ENCODE measurements at regions not wholly inside any gene's neighbourhood (a gene's known extent, or its start where the extent isn't known, plus 50 kb on each side); places are given as distances from the start of the nearest gene placed in this dataset.

DNA sequence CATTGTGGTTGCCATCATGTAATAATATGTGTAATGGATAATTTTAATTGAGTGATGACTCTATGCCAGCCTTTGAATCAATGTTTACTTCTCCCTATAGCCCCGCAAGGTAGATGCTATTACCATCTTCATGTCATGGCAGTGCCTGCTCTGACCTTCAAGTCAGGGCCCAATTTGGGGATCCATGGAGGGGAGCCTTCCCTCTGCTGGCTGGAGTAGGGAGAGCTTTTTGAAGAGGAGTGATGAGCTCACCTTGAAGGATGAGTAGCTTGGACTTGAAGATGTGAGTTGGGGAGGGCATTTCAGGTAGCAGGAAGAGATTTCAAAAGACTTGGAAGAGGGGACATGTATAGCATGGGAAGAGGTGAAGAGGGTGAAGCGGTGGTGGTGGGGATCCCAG is 189.2 kb downstream of the FOXD2 start:
- in situ Hi-C loops (cut with HindIII; ENCODE audit: low sequenced_read_pairs), result no loop called here

DNA sequence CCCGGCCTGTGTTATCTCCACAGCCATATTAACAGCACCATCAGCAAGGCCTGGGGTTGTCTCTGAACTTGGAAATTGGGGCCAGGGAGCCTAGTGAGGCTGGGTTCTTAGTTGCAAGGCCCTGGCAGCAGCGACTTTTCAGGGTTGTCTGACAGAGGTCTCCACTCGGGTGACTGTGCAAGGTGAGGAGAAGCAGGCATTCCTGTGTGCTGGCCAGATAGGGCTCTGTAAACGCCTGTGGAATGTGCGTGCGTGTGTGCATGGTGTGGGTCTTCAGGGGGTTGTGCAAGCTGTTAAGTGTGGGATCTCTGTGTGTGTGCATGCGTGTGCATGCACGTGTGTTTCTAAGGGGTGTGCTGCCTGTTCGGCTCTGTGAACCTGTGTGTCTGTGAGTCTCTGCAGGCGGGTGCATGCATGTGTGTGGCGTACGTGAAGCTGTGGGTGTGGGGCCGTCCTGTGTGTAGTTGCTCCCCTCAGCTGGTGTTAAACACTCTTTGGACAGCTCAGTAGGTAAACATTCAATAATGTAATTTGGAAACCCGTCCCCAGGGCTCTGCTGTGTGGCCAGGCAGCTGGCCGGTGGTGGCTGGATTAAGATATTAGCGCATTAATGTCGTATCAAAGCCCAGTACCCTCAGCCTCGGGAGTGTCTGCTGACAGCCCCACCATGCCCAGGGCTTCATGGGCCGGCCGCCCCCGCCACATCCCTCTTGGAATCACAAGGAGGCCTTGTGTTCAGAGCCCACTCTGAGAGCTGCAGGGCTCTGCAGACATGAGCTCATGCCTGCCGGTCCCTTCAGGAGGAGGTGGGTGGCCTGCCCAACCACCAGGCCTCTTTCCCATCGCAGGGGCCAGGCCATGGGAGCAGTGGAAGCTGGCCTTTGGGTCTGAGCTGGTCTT is 189.9 kb downstream of the FOXD2 start:
- in situ Hi-C loops (cut with HindIII; ENCODE audit: low sequenced_read_pairs), result no loop called here

DNA sequence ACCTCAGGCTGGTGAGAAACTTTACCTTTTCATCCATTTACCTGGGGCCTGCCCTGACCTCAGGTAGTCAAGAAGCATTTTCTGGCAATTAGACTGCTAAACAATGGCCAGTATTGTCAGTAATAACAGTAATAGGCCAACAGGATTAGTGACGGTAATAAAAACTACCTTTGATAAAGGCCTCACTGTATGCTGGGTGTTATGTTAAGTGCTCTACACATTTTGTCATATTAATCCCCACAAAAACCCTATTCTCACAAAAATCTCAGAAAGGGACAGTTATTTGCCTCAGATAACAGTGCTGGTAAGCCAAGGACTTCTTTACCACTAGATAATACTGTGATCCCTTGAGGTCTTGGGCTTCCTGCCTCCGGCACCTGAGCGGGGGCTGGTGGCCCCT is 191.4 kb downstream of the FOXD2 start:
- in situ Hi-C loops (cut with HindIII; ENCODE audit: low sequenced_read_pairs), result no loop called here

DNA sequence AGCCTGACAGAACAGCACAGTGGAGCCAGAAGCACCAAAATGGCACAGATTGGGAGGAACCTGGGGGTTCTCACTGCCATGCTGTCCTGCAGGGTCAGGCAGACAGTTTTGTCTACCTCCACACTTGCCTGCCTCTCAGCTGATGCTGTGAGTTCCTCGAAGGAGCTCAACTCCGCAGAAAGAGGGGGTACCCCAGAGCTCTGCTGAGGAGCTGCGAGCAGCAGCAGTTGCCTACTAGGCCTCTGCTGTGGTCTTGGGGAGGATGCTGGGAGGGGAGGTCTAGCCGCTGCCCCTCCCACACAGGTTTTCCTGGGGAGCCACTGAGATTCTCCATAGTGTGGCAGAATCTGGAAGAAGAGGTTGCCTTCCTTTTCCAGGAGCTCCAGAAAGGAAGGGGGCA is 192.5 kb downstream of the FOXD2 start:
- in situ Hi-C loops (cut with HindIII; ENCODE audit: low sequenced_read_pairs), result no loop called here

DNA sequence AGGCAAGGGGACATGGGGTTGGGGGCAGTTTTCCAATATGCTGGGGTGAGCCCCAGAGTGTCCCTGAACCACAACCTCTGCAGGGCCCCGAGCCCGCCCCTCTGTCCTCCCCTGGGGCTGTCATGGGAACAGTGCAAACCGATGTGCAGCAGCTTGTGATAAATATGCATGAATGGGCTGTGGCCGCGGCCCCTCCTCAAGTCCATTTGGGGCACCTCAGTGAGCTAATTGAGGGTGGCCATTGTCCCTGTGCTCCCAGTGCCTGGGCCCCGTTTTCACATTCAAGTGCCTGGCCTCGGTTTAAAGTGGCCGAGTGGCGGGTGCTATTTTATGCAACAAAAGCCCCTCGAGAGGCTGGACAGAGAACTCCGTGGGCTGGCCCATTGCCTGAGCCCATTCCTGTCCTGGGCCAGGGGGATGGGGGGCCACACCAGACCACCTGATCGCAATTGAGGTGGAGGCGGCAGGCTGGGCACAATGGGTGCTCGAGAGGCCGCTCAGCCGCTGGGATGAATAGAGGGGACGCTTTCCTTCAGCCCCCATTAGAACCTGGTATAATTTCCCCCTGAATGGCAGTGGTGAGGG is 193.7 kb downstream of the FOXD2 start:
- in situ Hi-C loops (cut with HindIII; ENCODE audit: low sequenced_read_pairs), result no loop called here

DNA sequence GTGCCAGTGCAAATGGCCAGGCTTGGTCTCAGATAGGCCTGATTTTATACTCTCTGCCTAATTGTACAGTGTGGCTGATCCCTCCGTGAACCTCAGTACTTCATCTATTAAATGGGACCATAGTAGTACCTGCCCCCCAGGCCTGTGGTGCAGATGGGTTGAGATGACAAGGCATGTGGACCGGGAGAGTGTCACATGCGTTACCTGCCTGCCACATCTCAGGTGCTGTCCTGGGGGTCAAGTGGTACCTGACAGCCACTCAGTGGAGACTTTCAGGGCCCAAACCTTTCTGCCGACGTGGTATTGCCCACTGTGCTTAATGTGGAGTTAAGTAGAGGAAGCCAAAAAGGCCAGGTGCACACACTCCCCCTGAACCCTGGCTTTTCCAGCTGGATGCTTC is 197.3 kb downstream of the FOXD2 start:
- in situ Hi-C loops (cut with HindIII; ENCODE audit: low sequenced_read_pairs), result no loop called here

DNA sequence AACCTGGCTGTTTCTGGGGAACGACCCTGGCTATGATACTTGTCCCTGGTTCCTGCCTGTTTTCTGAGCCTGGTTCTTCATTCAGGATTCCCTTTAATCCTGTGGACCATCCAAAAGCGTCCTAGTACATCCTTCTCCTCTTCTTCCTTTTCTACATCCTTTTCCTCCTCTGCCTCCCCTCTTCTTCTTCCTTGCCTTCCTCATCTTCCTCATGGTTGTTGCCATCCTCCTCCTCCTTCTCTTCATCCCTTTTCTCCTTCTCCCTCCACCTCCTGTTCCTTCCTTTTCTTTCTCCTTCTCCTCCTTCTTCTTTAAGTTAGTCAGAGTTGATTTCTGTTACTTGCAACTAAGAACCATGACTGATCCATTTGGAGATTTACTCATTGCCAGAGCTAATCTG is 197.8 kb downstream of the FOXD2 start:
- in situ Hi-C loops (cut with HindIII; ENCODE audit: low sequenced_read_pairs), result no loop called here

DNA sequence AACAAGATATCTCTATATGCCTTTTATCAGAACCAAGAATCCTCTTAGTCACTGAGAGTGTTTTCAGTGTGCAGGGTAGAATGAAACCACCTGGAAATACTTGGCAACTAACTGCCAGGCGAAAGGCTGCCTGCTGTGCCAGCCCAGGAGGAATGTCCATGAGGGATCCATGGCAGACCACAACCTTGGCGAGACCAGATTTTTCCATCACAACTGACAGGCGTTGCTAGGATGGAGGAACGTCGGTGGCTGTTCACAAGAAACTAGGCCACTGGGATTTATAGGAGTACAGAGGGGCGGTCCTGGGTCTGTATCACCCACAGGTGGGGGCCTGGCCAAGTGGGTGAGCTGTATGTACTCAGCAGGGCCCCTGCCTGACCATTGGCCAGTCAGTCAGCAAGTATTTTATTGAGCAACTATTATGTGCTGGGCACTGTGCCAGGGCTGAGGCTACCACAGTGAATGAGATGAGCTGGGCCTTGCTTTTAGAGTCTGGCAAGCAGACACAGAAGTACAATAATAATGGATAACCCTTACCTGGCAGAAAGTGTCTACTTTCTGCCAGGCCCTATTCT is 199.4 kb downstream of the FOXD2 start:
- in situ Hi-C loops (cut with HindIII; ENCODE audit: low sequenced_read_pairs), result no loop called here

DNA sequence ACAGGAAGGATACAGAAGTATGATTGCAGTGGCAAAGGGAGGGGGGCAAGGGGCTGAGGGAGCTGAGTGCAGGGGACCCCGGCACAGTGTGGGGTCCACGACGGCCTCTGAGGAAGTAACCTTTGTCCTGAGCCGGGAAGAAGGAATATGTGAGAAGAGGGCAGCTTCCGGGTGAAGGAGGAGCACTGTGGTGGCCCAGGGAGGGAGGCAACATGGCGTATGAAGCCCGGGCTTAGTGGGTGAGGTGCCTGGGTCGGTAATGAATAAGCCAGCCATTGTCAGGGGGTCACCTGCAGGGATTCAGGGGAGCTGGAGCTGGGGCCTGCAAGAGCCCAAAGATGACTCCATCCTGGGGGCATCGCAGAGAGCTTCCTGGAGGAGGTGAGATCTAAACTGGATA is 200.4 kb downstream of the FOXD2 start:
- in situ Hi-C loops (cut with HindIII; ENCODE audit: low sequenced_read_pairs), result no loop called here

DNA sequence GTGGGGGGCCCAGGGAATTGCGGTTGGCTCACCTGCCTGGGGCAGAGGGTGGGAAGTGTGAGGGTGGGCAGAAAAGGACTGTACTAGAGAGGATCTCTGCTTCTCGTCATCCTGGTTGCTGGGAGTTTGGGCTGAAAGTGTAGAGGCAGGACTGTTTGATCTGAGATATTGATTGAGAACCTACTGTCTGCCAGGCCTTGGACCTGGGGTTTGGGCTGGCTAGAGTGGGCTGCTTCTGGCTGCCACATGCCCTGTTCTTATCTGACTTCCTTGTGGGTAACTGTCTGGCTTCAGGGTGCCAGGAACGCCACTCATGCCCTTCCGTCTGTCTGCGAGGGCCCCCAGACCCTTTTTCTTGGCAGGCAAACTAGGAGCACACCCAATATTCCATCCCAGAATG is 200.9 kb downstream of the FOXD2 start:
- in situ Hi-C loops (cut with HindIII; ENCODE audit: low sequenced_read_pairs), result no loop called here

DNA sequence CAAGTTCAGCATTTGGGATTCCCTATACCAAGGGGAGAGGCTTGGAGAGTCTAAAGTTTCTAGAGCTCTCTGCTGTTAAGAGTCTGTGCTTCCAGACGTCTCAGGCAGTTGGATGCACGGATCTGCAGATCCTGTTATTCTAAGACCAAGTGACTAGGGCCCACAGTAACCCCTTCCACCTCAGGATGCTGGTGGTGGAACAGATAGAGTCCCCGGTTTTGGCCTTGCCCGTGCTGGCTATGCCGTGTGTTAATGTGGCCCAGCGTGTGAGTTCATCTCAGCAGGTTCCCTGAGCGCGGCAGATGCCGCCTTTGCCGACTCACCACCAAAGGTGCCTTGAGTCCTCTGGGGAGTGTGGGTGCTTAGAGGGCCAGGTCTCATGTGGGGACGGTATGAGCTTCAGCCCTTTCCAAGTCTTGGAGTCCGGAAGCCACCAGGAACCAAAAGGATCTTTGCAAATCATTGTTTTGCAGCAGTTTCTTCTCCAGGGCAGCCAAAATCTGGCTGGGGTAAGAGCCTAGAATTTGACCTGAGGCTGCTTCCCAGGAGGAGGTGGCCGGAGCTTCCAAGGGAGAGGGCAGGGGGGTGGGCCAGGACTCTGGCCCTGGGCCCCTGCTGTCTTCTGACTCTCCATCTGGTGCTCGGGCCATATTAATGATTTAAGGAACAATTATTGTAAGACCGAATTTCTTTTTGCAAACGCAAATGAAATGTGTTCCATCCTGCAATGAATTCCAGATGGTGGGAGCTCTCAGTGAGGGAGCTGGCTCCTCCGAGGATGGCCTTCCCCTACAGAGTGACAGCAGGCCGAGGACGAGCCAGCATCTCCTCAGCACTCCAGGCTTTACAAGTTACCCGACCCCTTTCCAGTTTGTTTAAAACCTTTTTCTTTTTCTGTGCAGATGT is 205.7 kb downstream of the FOXD2 start:
- in situ Hi-C loops (cut with HindIII; ENCODE audit: low sequenced_read_pairs), result no loop called here

DNA sequence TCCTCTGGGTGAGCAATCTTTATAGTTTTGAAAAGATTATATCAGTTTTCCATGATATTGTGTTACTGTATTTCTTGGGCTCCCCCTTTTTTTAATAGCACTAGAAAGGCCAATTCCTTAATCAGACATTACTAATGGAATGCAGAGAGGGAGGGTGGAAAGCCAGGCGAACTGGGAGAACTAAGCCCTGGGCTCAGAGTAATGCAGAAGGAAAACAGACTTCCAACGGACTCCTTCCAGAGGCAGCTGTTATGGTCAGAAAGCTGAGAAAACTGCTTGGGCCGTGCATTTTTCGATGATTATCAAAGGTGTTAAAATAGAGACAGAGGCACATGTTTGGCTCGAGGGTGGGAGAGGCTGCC is 206.3 kb downstream of the FOXD2 start:
- in situ Hi-C loops (cut with HindIII; ENCODE audit: low sequenced_read_pairs), result no loop called here

DNA sequence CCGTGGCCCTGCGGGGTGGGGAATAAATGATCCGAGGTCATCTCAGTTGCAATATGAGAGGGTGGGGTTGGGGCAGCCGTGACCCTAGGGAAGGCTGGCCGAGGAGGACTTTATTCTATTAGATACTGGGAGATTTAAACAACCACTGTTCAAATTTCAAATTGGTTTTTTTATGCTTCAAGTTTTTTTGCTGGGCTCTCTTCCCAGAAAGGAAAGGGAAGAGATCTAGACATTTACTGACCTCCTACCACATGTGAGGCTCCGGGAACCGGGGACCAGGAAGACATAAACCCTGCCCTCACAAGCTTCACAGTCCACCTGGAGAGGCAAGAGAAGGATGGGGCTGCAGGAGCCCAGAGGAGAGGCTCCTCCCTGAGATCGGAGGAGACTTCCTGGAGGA is 207.3 kb downstream of the FOXD2 start:
- in situ Hi-C loops (cut with HindIII; ENCODE audit: low sequenced_read_pairs), result no loop called here

DNA sequence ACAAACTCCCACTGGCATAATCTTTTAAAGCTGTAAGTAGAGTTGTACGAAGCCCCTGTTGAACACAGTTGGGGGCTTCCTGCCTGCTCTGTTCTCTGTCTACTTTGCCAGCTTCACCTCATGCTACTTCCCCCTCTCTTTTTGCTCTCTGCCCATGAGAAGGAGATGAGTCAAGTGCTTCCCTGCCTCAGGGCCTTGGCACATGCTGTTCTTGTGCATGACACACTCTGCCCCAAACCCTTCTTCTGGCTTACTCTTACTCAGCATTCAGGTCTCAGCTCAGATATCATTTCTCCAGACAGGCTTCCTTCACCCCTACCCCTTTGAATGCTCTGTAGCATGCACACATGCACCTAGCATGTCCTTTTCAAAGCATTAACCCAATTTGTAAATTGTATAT is 208.8 kb downstream of the FOXD2 start:
- in situ Hi-C loops (cut with HindIII; ENCODE audit: low sequenced_read_pairs), result no loop called here

DNA sequence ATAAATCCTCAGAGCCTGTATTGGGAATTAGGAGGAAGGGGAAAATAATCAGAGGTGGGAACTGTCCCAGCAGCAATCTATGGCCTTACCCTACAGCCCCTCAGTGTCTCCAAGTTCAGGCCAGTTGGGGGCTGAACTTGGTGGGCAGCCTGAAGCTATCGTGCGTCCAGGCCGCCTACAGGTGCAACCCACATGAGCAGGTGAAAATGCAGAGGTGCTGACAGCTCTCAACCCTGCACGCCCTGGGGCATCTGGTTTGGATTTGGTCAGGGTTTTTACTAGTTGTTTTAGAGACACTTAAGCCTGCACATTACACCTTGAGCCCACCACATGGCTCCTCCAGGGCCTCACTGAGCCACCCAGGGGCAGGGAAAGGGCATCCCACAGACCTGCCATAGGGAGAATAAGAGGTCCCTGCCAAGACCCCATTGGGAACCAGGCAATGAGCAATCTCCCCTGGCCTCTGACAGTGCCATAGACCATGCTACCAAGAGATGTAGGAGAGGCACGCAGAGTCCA is 209.5 kb downstream of the FOXD2 start:
- in situ Hi-C loops (cut with HindIII; ENCODE audit: low sequenced_read_pairs), result no loop called here

DNA sequence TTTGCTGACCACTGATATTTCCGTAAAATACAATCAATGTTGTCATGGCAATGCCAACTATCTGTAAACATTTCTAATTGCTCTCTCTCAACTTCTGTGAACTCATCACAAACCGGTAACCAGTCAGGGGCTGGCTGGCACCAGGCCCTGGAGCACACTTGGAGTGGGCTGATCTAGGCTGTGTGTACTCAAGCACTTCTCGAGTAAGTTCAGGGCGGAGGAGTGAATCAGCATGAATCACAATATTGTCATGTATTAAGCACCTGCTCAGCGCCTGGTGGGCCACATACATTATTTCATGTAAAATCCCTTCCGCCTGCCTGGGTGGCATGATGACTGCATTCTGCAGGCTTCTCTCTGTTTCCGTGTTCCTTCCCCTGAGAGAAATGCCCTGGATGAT is 212.4 kb downstream of the FOXD2 start:
- in situ Hi-C loops (cut with HindIII; ENCODE audit: low sequenced_read_pairs), result loop anchor here (5.0 kb wide), 1 partner anchor 68 kb away; no protein-coding TSS in a partner anchor

DNA sequence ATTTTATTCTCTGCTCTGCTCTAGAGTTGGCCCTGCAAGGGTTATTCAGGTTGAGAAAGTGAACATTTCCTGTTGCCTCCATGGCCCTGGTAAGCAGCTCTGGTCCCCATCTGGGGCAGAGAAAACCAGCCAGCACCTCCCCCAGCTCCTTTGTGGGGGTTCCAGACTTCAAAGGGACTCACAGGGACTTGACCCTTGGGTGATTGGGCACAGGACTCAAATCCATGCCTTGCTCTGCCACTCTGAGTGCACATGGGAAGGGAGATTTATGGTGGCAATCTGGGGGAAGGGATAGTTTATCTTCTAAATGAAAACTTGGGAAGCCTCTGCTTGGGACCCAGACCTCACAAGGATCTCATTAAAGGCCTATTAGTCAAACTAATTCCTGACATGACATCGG is 212.8 kb downstream of the FOXD2 start:
- in situ Hi-C loops (cut with HindIII; ENCODE audit: low sequenced_read_pairs), result loop anchor here (5.0 kb wide), 1 partner anchor 68 kb away; no protein-coding TSS in a partner anchor

DNA sequence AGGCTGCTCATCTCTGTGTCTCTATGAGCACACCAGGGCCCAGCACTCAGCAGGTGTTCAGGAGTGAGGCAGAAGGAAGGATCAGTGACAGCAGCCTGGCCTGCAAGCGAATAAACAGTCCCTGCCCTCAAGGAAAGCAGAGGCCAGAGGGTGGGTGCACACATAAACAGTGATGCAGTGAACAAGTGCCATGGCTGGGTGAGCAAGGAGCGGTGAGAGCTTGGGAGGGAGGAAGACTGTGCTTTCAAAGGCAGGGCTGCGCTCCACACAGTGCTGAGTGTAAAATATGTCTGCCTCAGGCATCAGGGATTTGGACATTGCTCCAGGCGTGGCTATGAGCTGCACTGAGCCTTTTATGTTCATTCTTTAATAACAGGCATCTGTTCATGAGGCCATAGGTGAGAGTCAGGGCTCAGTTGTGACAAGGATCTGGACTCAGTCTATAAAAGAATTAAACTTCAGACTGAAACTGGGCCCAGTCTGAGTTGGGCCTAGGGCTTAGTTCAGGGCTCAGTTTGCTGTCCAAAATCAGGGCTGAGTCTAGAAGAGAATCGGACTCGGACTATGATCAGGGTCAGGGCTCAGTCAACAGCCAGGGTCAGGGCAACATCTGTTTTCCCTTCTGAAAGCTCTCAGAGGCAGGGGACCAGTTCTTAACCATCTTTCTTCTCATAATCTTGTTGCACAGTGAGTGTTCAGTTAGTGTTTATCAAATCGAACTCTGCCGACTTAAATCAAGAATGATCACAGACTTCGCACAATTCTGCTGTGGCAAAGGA is 213.7 kb downstream of the FOXD2 start:
- in situ Hi-C loops (cut with HindIII; ENCODE audit: low sequenced_read_pairs), result loop anchor here (5.0 kb wide), 1 partner anchor 69 kb away; no protein-coding TSS in a partner anchor

DNA sequence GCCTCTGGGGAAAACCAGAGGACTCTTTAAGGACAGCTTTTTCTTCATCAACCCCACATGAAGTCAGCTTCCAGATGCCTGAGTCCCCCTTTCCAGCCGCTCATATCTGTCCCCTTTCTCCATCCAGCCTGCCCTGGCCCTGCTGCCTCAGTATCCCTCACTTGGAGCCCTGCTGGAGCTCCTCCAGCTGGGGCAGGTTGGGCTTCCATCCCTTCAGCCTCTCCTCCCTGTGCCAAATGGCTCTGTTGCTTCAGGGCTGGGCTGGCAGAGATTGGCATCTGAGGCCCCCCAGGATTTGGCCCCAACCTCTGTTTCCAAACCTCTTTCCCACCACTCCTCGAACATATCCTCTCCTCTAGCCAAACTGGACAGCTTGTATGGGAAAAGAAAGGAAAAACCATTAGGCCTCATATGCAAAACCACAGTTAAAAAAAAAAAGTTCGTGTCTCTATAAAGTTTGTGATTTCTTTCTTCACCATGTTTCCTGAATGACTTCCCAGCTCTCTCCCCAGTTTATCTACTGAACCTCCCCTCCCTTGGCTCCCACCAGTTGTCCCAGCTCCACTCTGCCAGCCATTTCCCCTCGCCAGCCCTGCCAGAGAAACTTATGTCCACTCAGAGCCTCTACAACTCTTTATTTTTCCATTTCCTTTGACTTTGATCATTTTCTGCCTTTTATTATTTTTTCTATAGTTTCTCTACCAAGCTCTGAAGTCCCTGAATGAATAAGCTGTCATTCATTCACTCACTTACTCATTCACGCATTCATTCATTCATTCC is 217.9 kb downstream of the FOXD2 start:
- in situ Hi-C loops (cut with HindIII; ENCODE audit: low sequenced_read_pairs), result no loop called here
